A549 (cell line): ENCODE measurements at regions not wholly inside any gene's neighbourhood (a gene's known extent, or its start where the extent isn't known, plus 50 kb on each side); places are given as distances from the start of the nearest gene placed in this dataset.

Experiments
- ATAC-seq, 2 experiments: fragments of 200-7000 bp in 1 of 2; fragments of >200 bp in 1 of 2; cut with Nextera tagmentation in 1 of 2; cut with Tn5 transposase in 1 of 2; 3 replicates each; pipeline versions ENCODE4 v1.8.0 to v1.9.1; 2018 to 2020; ENCODE audit warnings: mild to moderate bottlenecking in 1 of 2, moderate library complexity in 1 of 2
- CTCF ChIA-PET: fragments of 300-600 bp; sonication (Branson Sonifier 250); formaldehyde crosslinking; extraction: SDS; loops from one replicate; lab custom pipeline; 2021; ENCODE audit warnings: antibody characterized with exemption, inconsistent platforms; lab: Yijun Ruan, JAX
- POLR2A ChIA-PET: fragments of 350-600 bp; formaldehyde crosslinking; extraction: SDS; loops from one replicate; lab custom pipeline; 2021; ENCODE audit warnings: antibody characterized with exemption, inconsistent platforms; lab: Yijun Ruan, JAX
- DNase-seq, 2 experiments: peaks; one replicate each; pipeline versions ENCODE4 v3.0.0 to v3.0.0-alpha.2; 2011 to 2016; ENCODE audit warnings: low read depth in 1 of 2, low spot score in 1 of 2
- FAIRE-seq: peaks from 2 replicates; lab custom pipeline; 2011; peaks lifted over from hg19 to GRCh38; lab: Jason Lieb, UNC
- H3K27ac ChIP-seq, 2 experiments: fragments of >200 bp; sonication (Bioruptor Twin); formaldehyde crosslinking; 3 replicates each; pipeline ENCODE4 v1.5.1; 2016 to 2017
- H3K4me1 ChIP-seq: fragments of >200 bp; sonication (Bioruptor Twin); formaldehyde crosslinking; 3 replicates; pipeline ENCODE4 v1.6.1; 2016
- H3K4me2 ChIP-seq: fragments of >200 bp; sonication (Bioruptor Twin); formaldehyde crosslinking; 3 replicates; pipeline ENCODE4 v1.6.1; 2016
- H3K4me3 ChIP-seq: fragments of >200 bp; sonication (Bioruptor Twin); formaldehyde crosslinking; 3 replicates; pipeline ENCODE4 v1.5.1; 2016
- H3K9me3 ChIP-seq: fragments of >200 bp; sonication (Bioruptor Twin); formaldehyde crosslinking; 3 replicates; pipeline ENCODE4 v1.6.1; 2016
- BHLHE40 ChIP-seq: IDR thresholded peaks from 2 replicates; pipeline ENCODE4 v1.6.1; 2012; ENCODE audit warnings: low read depth, low read length, inconsistent platforms
- CEBPB ChIP-seq, 2 experiments: fragments of >200 bp in 1 of 2; sonication (Bioruptor Twin) in 1 of 2; formaldehyde crosslinking in 1 of 2; IDR thresholded peaks; 2 replicates each; pipeline ENCODE4 v1.6.1; 2012 to 2016
- FOSB ChIP-seq: fragments of 250-450 bp; sonication (Bioruptor Pico); IDR thresholded peaks from 2 replicates; pipeline ENCODE4 v1.5.0; 2020; ENCODE audit warnings: mild to moderate bottlenecking, moderate library complexity
- GATA3 ChIP-seq: IDR thresholded peaks from 2 replicates; pipeline ENCODE4 v1.6.1; 2012; ENCODE audit warnings: borderline replicate concordance
- HOXA7 ChIP-seq: fragments of 250-450 bp; sonication (Bioruptor Pico); IDR thresholded peaks from 2 replicates; pipeline ENCODE4 v1.5.0; 2020; ENCODE audit warnings: mild to moderate bottlenecking, moderate library complexity
- HOXB5 ChIP-seq: fragments of 250-450 bp; sonication (Bioruptor Pico); IDR thresholded peaks from 2 replicates; pipeline ENCODE4 v1.5.0; 2020; ENCODE audit warnings: mild to moderate bottlenecking, moderate library complexity
- NFE2L2 ChIP-seq: fragments of 150-350 bp; conservative IDR thresholded peaks from 2 replicates; pipeline ENCODE4 v1.6.1; 2014; ENCODE audit warnings: low read length
- PHF8 ChIP-seq: fragments of 200-600 bp; sonication (generic); IDR thresholded peaks from 2 replicates; pipeline ENCODE4 v1.6.1; 2016; ENCODE audit warnings: low read depth, mild to moderate bottlenecking, antibody characterized with exemption, moderate library complexity, borderline replicate concordance
- POLR2A ChIP-seq: IDR thresholded peaks from 2 replicates; pipeline ENCODE4 v1.6.1; 2012; ENCODE audit warnings: mild to moderate bottlenecking, low read length
- RARB ChIP-seq: fragments of 250-450 bp; sonication (Bioruptor Pico); IDR thresholded peaks from 2 replicates; pipeline ENCODE4 v1.8.0; 2021; ENCODE audit warnings: mild to moderate bottlenecking, moderate library complexity
- RFX5 ChIP-seq: fragments of 450-650 bp; IDR thresholded peaks from 2 replicates; pipeline ENCODE4 v1.7.1; 2014; ENCODE audit warnings: antibody characterized with exemption, mild to moderate bottlenecking, moderate library complexity
- SMC3 ChIP-seq: fragments of >200 bp; sonication (Bioruptor Twin); formaldehyde crosslinking; IDR thresholded peaks from 3 replicates; pipeline ENCODE4 v1.6.1; 2018; ENCODE audit warnings: inconsistent platforms
- ZSCAN20 ChIP-seq: fragments of 250-450 bp; sonication (Bioruptor Pico); IDR thresholded peaks from 2 replicates; pipeline ENCODE4 v1.8.0; 2022; ENCODE audit warnings: mild to moderate bottlenecking, moderate library complexity
- WGBS: methylation state at CpG from one replicate; pipeline ENCODE4 v1.1.6; 2017; ENCODE audit errors: missing lambda C conversion rate; 5-methylcytosine and 5-hydroxymethylcytosine counted together
- small RNA-seq, 6 experiments: library from RNA; depleted of rRNA; stranded (forward); fragments of <200 nt; gene quantifications; one replicate each; pipeline ENCODE3, GENCODE V24; 2012
- TF ChIP-seq, protein P1 (sequence below): fragments of >200 bp; sonication (Bioruptor Twin); formaldehyde crosslinking; IDR thresholded peaks from 2 replicates; pipeline ENCODE4 v1.6.1; 2016

DNA sequence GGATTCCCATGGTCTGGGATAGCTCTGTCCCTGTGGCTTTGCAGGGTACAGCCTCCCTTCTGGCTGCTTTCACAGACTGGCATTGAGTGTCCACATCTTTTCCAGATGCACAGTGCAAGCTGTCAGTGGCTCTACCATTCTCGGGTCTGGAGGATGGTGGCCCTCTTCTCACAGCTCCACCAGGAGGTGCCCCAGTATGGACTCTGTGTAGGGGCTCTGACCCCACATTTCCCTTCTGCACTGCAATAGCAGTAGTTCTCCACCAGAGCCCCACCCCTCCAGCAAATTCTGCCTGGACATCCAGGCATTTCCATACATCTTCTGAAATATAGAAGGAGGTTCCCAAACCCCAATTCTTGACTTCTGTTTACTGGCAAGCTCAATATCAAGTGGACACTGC lies 50.2 kb upstream of the GRID2 start:
- POLR2A ChIA-PET, result no interaction called here
- Histone ChIP-seq H3K4me3 (no peak overlapping the region), H3K4me2 (no peak overlapping the region), H3K4me1 (no peaks in the 10 kb centered on the region), H3K9me3 (no peaks in the 10 kb centered on the region), H3K27ac (no peak overlapping the region)
- no peak for ATAC-seq
- TF ChIP-seq GATA3 (no peak), FOSB (CRISPR knock-in tag) (no peak), ZSCAN20 (CRISPR knock-in tag) (no peak), BHLHE40 (no peak), HOXA7 (CRISPR knock-in tag) (no peak), CEBPB (IDR thresholded peaks at IDR 0.05) (no peak), RARB (no peak), POLR2A (no peak), PHF8 (no peak), HOXB5 (no peak), SMC3 (no peak), RFX5 (no peak), NFE2L2 (no peak)
- TF ChIP-seq, protein P1, sequence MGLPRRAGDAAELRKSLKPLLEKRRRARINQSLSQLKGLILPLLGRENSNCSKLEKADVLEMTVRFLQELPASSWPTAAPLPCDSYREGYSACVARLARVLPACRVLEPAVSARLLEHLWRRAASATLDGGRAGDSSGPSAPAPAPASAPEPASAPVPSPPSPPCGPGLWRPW, result no peak
- WGBS, result 0% methylated on average over 1 of the region's 1 CpG
- FAIRE-seq, result no peak
- CTCF ChIA-PET, result no interaction called here
- DNase-seq, result no peak

Small RNA genes in the stretch of these regions (small RNA-seq; reads per million reads assigned to genes)
- 0 reads per million in 6 experiments for gene KRT19P6
